ENCODE measurements at regions not wholly inside any gene's neighbourhood (a gene's known extent, or its start where the extent isn't known, plus 50 kb on each side); places are given as distances from the start of the nearest gene placed in this dataset.

- no peak for DNase-seq (ENCODE audit: low spot score)
These were observed 661.7 kb downstream of the TSN start for GRCh38 chr2:122417114-122417513.

- DNase-seq (ENCODE audit: low spot score) = no peak
These were observed 666.3 kb downstream of the TSN start for GRCh38 chr2:122421775-122422174.

- DNase-seq (ENCODE audit: low spot score) = no peak
These were observed 667.0 kb downstream of the TSN start for GRCh38 chr2:122422384-122422991.

GRCh38 chr2:122423934-122424333, 668.5 kb downstream of the TSN start:
- DNase-seq (ENCODE audit: low spot score) = no peak

GRCh38 chr2:122433123-122433754, 677.8 kb downstream of the TSN start:
- DNase-seq (ENCODE audit: low spot score) = no peak

- no peak for DNase-seq (ENCODE audit: low spot score)
These were observed 689.6 kb downstream of the TSN start for GRCh38 chr2:122445003-122445402.

GRCh38 chr2:122446761-122447160, 691.3 kb downstream of the TSN start:
- DNase-seq (ENCODE audit: low spot score) = no peak

GRCh38 chr2:122447237-122447636, 691.8 kb downstream of the TSN start:
- DNase-seq (ENCODE audit: low spot score) = no peak

GRCh38 chr2:122451040-122451439, 695.6 kb downstream of the TSN start:
- DNase-seq (ENCODE audit: low spot score) = no peak

GRCh38 chr2:122451697-122452096, 696.2 kb downstream of the TSN start:
- no peak for DNase-seq (ENCODE audit: low spot score)

- no peak for DNase-seq (ENCODE audit: low spot score)
These were observed 713.7 kb downstream of the TSN start for GRCh38 chr2:122469147-122469546.

GRCh38 chr2:122471753-122472152, 716.3 kb downstream of the TSN start:
- DNase-seq (ENCODE audit: low spot score) = no peak

- no peak for DNase-seq (ENCODE audit: low spot score)
These were observed 722.7 kb downstream of the TSN start for GRCh38 chr2:122478117-122478516.

- no peak for DNase-seq (ENCODE audit: low spot score)
These were observed 723.3 kb downstream of the TSN start for GRCh38 chr2:122478771-122479170.

- no peak for DNase-seq (ENCODE audit: low spot score)
These were observed 725.2 kb downstream of the TSN start for GRCh38 chr2:122480501-122481243.

GRCh38 chr2:122481244-122481622, 725.8 kb downstream of the TSN start:
- DNase-seq (ENCODE audit: low spot score) = no peak

- DNase-seq (ENCODE audit: low spot score) = no peak
These were observed 726.3 kb downstream of the TSN start for GRCh38 chr2:122481717-122482116.

- no peak for DNase-seq (ENCODE audit: low spot score)
These were observed 730.6 kb downstream of the TSN start for GRCh38 chr2:122486086-122486485.

GRCh38 chr2:122486705-122487415, 731.4 kb downstream of the TSN start:
- DNase-seq (ENCODE audit: low spot score) = no peak

- no peak for DNase-seq (ENCODE audit: low spot score)
These were observed 735.6 kb downstream of the TSN start for GRCh38 chr2:122491011-122491410.

GRCh38 chr2:122500316-122501105, 745.1 kb downstream of the TSN start:
- no peak for DNase-seq (ENCODE audit: low spot score)

- no peak for DNase-seq (ENCODE audit: low spot score)
These were observed 751.2 kb downstream of the TSN start for GRCh38 chr2:122506620-122507019.

All from CD4-positive, alpha-beta T cell treated with Interleukin-2 at 100 ng/mL for 4 hours (primary cell).